ENCODE measurements at regions not wholly inside any gene's neighbourhood (a gene's known extent, or its start where the extent isn't known, plus 50 kb on each side); places are given as distances from the start of the nearest gene placed in this dataset.
"Not testable (repeated sequence)": the region's sequence is repeated elsewhere in the genome, so short reads cannot be mapped to it uniquely, and the experiment has no call there.

GRCh38 chr19:14328406-14328805 lies 52.8 kb upstream of the ADGRE5 start:
- DNase-seq = no peak

- not testable (repeated sequence) for DNase-seq
These were observed 54.2 kb upstream of the ADGRE5 start for GRCh38 chr19:14327061-14327460.

DNA sequence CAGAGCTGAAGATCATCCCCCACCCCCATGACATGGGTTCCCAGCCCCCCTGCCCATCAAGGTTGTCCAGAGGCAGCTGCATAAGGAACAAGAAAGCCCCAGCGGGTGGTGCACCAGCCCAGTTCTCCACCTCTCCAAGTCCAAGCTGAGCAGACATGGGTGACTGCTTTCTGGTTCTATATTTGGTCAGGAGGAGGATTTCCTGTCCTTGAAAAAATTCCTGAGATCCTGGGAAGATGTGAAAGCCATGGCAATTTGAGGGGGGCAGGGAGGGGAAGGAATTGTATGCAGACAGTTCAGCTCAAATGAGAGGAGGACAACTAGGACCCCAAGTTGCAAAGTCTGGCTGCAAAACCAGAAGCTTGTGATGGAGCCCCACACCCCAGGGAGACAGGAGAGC lies 55.4 kb upstream of the ADGRE5 start:
- DNase-seq = no peak

- DNase-seq = no peak
These were observed 56.1 kb upstream of the ADGRE5 start for GRCh38 chr19:14325134-14325533.

DNA sequence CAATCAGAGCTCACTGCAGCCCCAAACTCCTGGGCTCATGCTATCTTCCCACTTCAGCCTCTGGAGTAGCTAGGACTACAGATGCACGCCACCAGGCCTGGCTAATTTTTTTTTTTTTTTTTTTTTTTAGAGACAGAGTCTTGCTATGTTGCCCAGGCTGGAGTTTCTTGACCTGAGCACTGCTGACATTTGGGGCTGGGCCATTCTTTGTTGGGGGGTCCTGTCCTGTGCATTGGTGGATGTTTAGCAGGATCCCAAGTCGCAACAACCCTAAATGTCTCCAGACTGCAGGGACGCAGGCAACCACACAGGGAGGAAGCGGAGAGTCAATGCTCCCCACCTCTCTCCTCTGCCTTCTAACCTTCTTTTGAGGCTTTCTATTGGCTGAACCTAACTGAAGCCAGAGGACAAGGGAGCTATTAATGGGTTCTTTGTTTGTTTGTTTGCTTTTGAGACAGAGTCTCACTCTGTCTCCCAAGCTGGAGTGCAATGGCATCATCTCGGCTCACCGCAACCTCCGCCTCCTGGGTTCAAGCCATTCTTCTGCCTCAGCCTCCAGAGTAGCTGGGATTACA lies 58.3 kb upstream of the ADGRE5 start:
- DNase-seq = no peak

DNA sequence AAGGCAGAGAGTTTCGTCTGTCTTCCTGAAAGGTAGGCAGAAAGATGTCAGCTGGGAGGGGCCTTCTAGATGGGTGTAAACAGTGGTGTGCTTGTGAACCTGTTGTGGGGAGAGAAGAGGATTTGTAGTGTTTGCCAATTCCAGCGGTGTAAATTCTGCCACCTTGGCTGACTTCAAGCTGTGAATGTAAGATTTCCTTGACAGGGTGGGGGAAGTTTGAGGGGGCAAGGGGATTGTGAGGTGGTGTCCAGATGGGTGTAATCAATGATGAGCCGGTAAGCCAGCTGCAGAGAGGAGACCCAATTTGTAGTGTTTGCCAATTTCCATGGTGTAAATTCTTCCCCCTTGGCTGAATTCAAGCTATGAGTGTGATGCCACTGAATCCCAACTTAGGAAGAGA lies 61.0 kb upstream of the ADGRE5 start:
- DNase-seq = no peak

DNA sequence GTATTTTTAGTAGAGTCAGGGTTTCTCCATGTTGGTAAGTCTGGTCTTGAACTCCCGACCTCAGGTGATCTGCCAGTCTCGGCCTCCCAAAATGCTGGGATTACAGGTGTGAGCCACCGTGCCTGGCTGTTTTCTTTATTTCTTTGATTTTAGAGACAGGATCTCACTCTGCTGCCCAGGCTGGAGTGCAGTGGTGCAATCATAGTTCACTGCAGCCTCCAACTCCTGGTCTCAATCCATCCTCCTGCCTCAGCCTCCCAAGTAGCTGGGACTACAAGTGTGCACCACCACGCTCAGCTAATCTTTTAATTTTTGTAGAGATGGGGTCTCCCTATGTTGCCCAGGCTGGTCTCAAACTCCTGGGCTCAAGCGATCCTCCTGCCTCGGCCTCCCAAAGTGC lies 61.5 kb upstream of the ADGRE5 start:
- not testable (repeated sequence) for DNase-seq

GRCh38 chr19:14318873-14319272 lies 62.4 kb upstream of the ADGRE5 start:
- no peak for DNase-seq

- DNase-seq = no peak
These were observed 64.1 kb upstream of the ADGRE5 start for GRCh38 chr19:14317157-14317556.

DNA sequence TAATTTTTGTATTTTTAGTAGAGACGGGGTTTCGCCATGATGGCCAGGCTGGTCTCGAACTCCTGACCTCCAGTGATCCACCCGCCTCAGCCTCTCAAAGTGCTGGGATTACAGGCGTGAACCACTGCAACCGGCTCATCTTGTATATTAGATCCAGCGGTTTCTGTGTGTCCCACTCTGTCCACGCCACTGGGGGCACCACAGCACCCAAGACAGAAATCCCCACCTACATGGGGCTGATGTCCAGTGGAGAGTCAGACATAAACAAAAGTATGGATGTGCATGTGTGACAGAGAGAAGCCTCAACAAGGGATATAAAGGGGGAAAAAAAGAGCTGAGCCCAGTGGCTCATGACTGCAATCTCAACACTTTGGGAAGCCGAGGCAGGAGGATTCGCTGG lies 65.8 kb upstream of the ADGRE5 start:
- DNase-seq = no peak

DNA sequence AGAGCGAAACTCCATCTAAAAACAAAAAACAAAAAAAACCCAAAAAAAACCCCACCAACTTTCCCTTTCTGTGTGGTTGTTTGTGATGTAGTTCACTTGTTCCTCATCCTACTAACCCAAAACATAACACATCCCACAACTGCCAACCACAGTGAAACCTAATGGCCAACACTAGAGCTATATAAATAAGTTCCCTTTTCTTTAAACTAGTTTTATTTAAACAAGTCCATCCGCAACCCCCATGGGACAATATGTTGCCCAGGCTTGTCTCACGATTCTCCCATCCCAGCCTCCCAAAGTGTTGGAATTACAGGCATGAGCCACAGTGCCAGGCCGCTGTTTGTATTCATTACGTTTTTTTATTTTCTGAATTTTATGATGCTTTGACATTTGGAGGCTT lies 71.2 kb upstream of the ADGRE5 start:
- DNase-seq = no peak

DNA sequence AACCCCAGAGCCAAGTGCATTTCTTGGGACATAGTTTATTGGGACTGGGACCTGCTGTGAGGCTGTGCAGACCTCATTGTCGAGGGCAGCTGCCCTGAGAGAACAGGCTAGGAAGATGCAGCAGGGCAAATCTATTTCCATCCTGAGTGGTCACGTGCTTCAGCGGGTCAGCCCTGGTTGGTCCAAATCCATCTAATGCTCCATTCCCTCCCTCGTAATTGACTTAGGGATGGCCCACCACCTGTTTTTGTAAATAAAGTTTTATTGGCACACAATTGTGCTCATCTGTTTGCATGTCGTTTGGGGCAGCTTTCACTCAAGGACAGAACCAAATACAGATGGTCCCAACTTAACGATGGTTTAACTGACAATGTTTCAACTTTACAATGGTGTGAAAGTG lies 75.5 kb upstream of the ADGRE5 start:
- no peak for DNase-seq

DNA sequence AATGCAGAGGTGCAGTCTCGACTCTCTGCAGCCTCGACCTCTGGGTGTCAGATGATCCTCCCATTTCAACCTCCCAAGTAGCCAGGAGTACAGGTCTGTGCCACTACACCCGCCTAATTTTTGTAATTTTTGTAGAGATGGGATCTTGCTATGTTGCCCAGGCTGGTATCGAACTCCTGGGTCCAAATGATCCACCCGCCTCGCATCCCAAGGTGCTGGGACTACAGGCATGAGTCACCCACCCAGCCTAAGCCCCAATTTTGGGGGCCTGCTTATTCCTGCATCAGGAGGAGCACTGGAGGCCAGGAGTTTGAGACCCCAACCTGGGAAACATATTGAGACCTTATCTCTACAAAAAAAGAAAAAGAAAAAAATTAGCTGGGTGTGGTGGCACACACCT lies 80.1 kb upstream of the ADGRE5 start:
- no peak for DNase-seq

- no peak for DNase-seq
These were observed 80.9 kb upstream of the ADGRE5 start for GRCh38 chr19:14300303-14300702.

GRCh38 chr19:14299224-14299827 lies 81.9 kb upstream of the ADGRE5 start:
- not testable (repeated sequence) for DNase-seq

DNA sequence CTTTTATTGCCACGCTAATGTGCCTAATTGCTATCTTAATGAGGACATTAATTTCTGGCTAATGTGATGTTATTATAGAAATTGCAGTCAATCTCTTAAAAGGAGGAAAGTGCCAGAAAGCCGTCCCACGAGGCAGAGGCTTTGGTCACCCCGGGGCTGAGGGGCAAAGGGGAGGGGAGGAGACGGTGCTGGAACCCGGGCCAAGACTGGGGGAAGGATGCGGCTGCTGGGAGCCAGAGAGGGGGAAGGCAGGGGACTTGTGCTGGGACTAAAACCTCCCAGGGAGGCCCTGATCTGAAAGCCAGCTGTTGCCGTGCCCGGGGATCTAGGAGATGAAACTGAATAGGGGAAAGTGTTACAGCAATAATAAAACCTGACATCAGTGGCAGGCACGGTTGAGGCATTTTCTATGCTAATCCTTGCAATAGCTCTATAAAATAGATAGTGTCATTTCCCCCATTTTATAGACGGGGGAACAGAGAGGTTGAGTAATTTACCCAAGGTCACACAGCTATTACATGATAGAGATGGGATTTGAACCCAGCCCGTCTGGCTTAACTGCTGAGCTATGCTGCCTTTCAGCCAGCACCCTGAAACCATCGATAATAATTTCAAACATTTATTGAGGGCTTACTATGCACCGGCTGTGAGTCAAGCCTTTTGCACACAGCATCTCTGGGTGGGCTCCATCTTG lies 83.2 kb upstream of the ADGRE5 start:
- DNase-seq = not testable (repeated sequence)

GRCh38 chr19:14294974-14295373 lies 86.3 kb upstream of the ADGRE5 start:
- DNase-seq = not testable (repeated sequence)

GRCh38 chr19:14293816-14294170 lies 87.5 kb upstream of the ADGRE5 start:
- DNase-seq = not testable (repeated sequence)

DNA sequence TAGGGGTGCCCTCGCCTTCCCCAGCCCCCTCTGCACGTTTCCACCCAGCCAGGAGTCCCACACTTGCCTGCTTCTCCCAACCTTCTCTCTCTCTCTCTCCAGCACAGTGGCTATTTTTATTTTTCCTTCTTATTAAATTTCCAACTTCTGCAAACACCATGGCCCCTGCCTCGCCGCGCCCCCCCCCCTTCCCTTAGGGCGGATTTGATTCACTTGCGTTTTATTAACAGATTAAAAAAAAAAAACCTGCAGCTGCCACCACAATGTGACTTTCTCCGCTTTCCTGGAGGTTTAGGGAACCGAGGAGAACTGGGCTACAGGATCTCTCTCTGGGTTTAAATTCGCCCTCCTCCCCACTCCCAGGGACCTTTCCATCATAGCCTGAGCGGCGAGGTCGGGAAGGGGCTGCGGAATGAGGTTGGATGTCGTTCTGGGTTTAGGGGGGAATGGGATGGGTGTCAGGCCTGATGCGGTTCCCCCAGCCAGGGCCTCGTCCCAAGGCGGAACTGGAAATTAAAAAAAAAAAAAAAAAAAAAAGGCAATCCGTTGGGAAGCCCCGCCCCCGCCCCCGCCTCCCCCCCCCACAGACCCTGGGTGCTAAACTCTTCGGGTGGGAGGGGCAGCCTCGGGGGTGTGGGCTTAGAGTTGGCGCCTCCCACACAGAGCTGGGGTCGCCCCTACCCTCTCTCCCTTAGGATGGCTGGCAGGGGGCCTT lies 87.3 kb upstream of the ADGRL1 start:
- not testable (repeated sequence) for DNase-seq

- DNase-seq = not testable (repeated sequence)
These were observed 83.8 kb upstream of the ADGRL1 start for GRCh38 chr19:14289810-14290209.

DNA sequence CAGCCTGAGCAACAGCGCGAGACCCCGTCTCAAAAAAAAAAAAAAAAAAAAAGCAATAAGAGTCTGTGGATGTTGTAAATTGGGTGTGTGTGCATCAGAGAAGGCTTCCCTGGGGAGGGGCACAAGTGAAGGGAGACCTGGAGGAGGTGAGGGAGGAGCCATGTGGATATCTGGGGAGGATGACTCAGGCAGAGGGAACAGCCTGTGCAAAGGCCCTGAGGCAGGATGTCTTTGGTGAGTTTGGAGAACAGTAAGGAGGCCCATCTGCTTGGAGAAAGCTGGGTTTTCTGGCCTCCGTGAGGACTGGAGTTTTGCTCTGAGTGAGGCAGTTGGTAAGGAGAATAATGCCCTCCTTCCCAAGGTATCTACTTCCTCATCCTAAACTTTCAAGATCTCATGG lies 81.9 kb upstream of the ADGRL1 start:
- not testable (repeated sequence) for DNase-seq

GRCh38 chr19:14286594-14286993 lies 80.6 kb upstream of the ADGRL1 start:
- not testable (repeated sequence) for DNase-seq

DNA sequence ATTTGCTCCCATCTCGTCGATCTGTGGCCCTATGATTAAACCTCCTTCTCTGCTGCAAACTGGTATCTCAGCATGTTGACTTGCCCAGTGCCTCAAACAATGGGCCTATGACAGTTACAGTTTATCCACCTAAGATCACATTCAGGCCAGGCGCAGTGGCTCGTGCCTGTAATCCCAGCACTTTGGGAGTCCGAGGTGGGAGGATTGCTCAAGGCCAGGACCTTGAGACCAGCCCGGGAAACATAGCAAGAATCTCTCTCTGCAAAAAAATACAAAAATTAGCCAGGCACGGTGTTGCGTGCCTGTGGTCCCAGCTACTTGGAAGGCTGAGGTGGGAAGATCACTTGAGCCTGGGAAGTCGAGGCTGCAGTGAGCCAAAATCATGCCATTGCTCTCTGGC lies 79.8 kb upstream of the ADGRL1 start:
- not testable (repeated sequence) for DNase-seq
